ENCODE measurements at regions not wholly inside any gene's neighbourhood (a gene's known extent, or its start where the extent isn't known, plus 50 kb on each side); places are given as distances from the start of the nearest gene placed in this dataset.
A peak's percentile ranks its signal among the peaks of the same experiment; 100 is the strongest.
"Not testable (repeated sequence)": the region's sequence is repeated elsewhere in the genome, so short reads cannot be mapped to it uniquely, and the experiment has no call there.

- no peak for DNase-seq
These were observed 138.5 kb upstream of the AGR3 start for GRCh38 chr7:17020250-17020649.

GRCh38 chr7:17021205-17021604 lies 139.4 kb upstream of the AGR3 start:
- no peak for DNase-seq

- DNase-seq, result no peak
These were observed 141.1 kb upstream of the AGR3 start for GRCh38 chr7:17022920-17023319.

DNA sequence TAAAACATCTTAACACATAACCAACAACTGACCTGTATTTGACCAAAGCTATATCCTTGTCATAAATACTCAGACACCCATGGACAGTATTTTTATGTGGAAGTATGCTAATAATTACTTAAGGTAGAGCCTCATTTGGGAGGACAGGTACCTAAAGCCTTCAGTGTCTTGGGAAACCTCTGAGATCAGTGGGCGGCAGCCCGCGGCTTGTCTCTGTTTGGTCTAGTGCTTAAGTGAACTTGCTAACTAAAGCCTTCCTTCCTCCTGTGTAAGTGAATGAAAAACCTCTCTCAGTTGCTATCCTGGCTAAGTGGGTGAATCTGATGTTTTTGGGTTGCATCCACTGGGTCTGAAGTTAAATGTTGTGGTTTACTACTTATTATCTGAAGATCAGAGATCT lies 144.5 kb upstream of the AGR3 start:
- DNase-seq, result no peak

DNA sequence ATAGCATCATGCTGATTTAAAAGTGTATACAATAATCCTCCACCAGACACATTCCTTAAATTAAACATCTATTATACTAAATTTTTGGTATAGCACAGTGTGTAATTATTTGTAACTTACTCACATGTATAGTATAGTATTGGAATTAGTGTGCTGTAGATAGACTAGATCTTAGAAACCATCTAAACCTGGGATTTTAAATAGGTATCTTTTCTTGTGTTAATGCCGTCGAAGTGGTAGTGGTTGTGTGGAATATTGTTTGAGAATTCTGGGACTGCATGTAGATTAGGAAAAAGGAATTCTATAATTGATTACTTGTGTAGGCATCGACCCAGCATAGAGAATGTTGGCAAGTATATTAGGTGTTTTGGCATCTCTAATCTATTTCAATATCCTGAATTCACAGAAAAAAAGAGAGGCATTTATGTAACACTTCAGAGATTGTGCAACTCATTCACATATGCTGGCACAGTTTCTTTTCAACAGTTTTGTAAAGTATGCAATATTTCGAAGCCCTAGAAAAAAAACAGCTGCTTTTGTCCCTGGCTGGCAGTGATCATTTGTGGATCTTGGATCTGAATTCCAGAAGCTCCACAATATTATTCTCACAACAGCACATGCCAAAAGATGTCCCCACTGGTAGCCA lies 145.5 kb upstream of the AGR3 start:
- DNase-seq, result no peak

- no peak for DNase-seq
These were observed 146.0 kb upstream of the AGR3 start for GRCh38 chr7:17027789-17028152.

GRCh38 chr7:17029150-17029549 lies 147.4 kb upstream of the AGR3 start:
- no peak for DNase-seq

DNA sequence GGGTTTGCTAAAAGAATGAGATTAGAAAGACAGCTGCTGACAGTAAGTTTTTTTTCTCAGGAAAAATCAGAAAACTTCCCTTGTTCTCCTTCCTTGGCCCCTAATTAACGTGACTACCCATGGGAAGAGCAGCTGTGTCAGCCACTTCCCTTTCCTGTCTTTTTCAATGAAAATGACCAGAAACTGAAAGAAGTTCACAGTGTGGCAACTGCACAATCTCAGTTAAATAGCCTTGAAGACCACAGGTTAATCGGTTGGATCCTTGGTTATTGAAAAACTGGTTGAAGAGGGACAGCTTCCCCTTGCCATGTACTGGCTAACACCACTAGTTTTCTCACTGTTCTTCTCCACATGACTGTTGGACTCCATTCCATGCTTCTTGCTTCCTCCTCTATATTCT lies 148.8 kb upstream of the AGR3 start:
- no peak for DNase-seq

- no peak for DNase-seq
These were observed 150.2 kb upstream of the AGR3 start for GRCh38 chr7:17031906-17032551.

DNA sequence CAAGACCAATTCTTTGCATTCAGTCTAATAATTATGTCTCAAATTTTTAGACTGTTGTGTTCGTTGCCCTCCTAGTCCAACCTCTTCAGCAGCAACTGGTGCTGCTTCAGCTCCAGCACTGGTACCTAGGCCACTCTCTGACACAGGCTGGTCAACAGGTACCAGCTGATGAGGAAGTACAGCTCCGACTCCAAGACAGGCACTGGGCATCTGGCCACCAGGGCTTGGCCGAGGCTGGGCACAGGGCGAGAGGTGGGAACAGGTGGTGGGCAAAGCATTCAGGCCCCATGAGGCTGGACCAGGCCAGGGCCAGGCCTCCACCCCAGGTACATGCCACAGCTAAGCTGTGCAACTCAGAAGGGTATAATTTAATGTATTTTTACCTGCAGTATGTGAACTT lies 151.5 kb upstream of the AGR3 start:
- no peak for DNase-seq

- DNase-seq, result no peak
These were observed 154.8 kb upstream of the AGR3 start for GRCh38 chr7:17036584-17036983.

DNA sequence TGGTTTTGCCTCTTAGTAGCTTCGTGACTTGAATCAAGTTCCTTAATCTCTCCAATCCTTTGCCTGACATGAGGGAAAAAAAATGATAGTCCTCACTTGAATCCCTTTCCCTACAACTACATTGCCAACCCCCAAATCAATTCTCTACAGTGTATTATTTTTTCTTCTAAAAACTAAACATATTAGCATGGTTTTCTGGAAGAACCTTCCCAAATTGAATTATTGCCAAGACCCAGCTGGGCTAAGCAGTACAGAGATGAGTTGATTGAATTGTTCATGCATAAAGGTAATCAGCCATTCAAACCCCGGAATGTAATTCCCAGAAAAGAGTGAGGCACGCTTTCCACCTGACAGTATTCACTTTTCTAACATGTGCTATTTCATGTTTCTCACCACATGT lies 155.6 kb upstream of the AGR3 start:
- DNase-seq, result no peak

GRCh38 chr7:17038160-17038782 lies 156.5 kb upstream of the AGR3 start:
- no peak for DNase-seq

DNA sequence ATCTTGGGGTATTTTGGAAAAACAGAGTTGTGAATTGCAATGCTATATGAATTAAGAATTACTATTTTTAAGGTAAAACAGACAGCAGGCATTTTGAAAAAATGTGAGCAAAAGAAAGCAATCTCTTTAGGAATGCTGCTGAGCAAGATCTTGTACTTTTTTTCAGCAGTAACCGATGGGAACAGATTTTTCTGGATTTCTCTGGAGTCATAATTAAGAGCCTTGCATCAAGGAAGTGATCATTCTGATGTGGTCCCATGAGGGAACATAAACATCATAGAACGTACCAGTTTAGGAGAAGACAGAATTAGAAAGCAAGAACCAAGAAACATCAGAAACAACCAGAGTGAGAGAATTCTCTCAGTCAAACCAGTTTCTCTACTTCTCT lies 157.0 kb upstream of the AGR3 start:
- no peak for DNase-seq

DNA sequence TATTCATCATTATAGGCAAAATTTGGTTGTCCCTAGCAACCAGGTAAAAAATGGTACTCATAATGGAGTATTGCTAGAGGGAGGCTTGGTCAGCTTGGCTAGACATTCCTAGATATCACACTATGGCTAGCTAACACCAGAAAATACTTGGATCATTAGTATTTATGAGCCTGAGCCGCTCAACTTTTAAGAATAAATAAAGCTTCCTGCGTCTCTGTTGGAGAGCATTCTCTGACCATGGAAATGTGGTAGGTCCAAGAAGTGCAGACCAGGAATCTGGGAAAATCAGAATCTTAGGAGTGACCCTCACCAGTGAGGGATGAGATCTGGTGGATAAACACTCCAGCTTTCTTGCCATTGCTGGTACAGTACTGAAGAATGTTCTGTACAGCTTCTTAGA lies 157.6 kb upstream of the AGR3 start:
- DNase-seq, result no peak

- peak; percentile 46 for DNase-seq
These were observed 158.9 kb upstream of the AGR3 start for GRCh38 chr7:17040716-17041115.

DNA sequence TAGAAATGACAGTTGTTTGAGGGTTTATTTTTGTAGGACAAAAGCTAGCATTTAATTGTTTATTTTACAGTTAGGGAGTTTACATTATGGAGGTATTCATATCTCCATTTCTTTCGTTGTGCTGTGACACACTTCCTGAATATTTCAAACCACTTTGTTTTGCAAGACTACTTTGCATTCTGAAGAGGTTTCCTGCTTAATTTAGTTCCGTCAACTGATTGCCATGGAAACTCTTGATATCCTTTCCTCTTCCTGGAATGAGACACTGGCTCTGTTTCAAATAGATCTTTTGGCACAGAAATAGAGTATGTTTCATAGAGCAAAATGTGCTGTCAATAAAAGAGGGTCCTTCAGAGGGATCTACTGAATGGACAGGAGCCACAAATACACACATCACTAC lies 159.5 kb upstream of the AGR3 start:
- DNase-seq, result peak; percentile 99

DNA sequence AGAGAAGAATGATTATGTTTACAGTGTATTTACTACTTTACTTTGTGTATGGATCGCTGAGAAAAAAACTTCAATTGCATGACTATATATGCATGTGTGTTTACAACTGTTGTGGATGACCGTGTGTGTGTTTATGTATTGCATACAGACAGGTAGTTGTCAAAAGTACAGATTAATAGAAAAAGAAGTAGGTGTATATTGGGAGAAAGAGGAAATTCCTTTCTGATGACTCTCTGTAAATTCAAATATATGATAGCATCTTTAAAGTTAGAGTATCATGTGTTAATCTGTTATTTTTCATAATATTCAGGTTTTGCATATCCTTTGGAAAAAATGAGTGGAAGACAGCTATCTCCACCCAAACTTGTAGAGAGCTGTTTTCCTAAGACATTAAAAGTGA lies 160.4 kb upstream of the AGR3 start:
- DNase-seq, result no peak

GRCh38 chr7:17043012-17043877 lies 161.5 kb upstream of the AGR3 start:
- DNase-seq, result peak; percentile 56

DNA sequence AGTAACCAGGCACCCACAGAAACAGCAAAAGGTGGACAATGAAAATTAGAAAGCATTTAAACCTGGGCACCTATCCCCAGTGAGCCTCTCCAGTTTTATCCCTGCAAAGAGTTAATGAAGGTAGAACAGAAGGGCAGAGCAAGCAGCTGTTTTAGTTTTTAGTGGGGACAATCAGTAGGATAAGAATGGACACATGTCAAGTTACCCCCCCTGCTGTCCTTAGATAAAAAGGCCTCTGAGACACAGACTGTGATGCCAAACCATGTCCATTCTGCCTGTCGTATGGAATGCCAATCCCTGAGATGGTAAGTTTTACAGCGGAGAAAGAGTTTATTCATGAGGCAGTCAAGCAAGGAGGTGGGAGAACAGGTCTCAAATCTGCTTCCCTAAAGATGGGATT lies 162.6 kb upstream of the AGR3 start:
- no peak for DNase-seq

DNA sequence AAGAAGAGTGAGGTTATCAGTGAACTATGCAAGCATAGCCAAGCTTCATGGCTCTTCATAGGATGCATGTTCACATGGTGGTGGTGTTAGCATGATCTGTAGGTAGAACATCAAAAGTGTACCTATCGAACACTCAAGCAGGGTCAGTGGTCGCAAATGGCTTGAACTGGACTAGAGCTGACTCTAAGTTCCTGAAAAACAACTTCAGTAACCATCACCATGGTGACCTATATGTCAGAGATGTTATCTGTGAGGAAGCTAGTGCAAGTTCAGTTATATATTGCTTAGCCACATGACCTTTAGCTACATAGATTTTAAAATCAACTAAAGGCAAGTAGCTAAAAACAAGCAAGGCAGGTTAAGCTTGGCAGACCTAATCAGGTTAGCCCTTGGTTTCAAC lies 163.1 kb upstream of the AGR3 start:
- no peak for DNase-seq

GRCh38 chr7:17046259-17046658 lies 164.5 kb upstream of the AGR3 start:
- DNase-seq, result no peak

DNA sequence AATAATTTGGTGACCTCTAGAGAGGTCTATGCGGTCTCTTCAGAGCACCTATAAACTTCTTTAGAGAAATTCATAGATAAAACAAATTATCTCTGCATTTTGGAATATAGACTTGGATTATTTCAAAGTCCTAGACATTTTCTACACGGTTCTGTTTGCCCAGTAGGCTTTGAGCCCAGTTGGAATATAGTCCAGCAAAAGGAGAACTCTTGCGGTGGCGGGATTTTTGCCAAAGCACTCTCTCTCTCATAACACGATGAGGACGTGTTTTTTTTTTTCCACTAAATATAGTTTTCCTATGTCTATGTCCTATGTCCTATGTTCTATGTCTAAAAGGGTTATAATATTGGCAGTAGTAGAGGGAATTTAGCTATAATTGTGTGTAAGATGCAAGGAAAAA lies 164.9 kb upstream of the AGR3 start:
- no peak for DNase-seq

GRCh38 chr7:17053164-17053563 lies 171.4 kb upstream of the AGR3 start:
- DNase-seq, result not testable (repeated sequence)

All from NCI-H226 (cell line).